ENCODE measurements at regions not wholly inside any gene's neighbourhood (a gene's known extent, or its start where the extent isn't known, plus 50 kb on each side); places are given as distances from the start of the nearest gene placed in this dataset.

DNA sequence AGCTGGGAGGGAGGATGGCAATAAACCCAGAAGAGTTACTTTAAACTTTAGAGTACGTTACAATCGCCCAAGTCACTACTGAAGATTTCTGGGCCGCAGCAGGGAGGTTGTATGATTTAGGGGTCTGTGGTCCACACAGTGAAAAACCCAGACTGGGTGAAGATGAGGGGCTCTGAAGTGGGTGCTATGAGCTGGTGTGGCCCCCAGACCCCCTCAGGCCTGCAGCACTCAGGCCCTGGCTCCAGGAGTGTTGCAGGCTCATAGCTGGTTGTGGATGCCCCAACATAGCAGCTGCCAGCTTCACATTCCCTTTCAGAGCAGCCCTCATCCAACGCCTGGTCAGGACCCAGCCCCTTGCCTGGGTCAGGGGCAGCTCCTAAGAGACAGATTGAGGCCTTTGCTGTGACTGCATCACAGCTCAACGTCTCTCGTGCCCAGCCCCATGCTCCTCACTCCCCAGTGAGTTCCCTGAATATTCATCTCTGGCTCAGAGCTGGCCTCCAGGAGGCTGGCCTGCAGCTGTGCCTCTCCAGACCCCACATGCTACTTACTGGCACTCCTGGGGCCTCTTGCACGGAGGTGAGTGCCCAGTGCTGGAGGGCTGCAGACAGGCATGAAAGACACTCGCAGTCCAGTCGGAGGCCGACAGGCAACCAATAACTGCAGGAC is 94.5 kb upstream of the MYCN start:
- DNase-seq = no peak

DNA sequence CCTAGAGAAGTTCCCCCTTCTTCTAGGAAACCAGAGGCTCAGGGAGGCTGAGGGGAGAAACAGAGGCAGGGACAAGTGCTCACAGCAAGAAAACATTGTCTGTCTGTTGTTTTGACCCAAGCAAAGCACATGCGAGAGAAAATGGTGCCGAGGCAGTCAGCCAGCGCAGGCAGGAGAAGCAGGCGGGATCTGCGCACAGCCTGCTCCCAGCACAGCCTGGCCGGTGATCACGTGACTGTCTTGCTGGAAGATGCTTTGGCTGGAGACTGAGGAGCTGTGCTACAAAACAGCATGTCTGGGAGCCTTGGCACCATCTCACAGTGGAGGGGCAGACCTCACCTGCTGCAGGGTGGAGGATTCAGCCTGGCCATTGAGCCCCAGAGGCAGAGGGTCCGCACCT is 93.7 kb upstream of the MYCN start:
- no peak for DNase-seq

DNA sequence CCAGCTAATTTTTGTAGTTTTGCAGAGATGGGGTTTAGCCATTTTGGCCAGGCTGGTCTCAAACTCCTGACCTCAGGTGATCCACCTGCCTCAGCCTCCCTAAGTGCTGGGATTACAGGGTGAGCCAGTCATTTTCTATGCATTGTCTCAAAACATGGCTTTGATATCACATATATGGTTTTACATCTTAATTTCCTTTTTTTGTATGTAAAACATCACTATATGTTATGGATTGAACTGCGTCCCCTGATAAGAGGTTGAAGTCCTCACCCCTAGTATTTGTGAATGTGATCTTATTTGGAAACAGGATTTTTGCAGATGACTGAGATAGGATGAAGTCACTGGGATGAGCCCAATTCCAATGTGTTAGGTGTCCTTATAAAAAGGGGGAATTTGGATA is 89.8 kb upstream of the MYCN start:
- no peak for DNase-seq

DNA sequence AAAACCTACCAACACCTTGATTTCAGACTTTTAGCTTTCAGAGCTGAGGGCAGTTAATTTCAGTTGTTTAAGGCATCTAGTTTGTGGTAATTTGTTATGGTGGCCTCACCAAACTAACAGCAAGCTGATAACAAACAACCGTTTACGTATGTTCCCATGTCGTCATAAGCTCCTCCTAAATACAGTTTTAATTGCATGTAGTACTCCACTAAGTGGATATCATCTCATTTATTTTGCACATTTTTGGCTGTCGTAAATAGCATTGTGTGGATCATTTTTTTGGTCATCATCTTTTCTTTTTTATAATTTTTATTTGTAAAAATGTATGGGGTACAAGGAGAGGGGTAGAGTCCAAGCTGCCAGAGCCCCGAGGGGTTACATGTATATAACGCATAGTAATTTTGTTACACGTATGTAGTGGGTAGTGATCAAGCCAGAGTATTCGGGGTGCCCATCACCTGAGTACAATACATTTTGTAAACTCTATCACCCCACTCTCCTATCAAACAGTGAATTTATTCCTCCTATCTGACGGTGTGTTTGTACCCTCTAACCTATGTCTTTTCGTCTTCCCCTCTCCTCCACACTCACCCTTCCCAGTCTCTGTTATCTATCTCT is 89.2 kb upstream of the MYCN start:
- DNase-seq = no peak

DNA sequence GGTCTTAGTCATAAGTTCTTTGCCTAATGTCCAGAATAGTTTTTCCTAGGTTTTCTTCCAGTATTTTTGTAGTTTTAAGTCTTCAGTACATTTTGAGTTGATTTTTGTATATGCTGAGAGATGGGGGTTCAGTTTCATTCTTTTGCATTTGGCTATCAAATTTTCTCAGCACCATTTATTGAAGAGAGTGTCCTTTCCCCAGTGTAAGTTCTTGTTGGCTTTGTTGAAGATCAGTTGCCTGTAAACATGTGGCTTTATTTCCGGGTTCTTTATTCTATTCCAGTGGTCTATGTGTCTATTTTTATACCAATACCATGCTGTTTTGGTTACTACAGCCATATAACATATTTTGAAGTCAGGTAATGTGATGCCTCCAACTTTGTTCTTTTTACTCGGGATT is 87.5 kb upstream of the MYCN start:
- no peak for DNase-seq

DNA sequence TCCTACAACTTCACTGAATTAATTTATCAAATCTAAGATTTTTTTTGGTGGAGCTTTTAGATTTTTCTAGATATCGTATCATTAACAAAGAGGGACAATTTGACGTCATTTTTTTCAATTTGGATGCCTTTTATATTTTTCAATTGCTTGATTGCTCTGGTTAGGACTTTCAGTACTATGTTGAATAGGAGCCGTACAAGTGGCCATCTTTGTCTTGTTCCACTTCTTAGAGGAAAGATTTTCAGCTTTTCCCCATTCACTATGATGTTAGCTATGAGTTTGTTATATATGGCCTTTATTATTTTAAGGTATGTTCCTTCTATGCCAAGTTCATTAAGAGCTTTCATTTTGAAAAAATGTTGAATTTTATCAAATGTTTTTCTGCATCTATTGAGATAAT is 86.4 kb upstream of the MYCN start:
- DNase-seq = no peak

DNA sequence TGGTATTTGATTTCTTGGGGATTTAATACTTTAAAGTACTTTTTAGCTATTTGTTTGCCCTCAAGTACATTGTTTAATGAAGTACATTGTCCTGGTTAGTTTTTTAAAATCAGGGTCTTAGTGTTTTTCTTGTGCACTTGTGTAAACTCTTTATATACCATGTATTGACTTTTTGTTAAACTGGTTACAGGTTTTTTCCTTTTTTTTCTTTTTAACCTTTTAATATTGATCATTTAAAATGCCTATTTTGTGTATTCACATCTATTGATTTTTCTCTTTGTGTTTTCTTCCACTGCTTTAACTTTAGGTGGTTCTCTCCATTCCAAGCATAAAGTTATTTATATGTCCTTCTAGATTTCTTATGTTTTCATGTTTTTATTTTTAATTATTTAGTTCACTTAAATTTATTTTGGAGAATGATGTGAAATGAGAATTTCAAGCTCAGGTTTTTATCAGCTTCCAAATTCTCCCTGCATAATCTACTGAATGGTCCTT is 84.5 kb upstream of the MYCN start:
- DNase-seq = no peak

DNA sequence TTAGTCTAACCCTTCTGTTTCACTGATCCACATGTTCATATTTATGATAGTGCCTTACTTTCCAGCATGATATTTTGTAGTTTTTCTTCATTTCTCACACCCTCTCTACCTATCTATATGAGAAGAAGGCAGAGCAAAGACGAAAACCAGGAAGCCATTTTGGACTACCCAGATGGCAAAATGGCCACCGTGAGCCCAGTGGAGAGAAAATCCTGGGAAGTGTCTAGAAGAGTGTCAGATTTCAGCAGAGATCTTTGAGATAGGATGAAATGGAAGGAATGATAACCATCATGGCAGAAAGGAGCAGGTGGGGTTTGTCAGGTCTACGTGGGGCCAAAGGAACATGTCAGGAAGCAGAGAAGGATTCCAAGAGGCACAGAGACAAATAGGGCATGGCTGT is 84.0 kb upstream of the MYCN start:
- no peak for DNase-seq

DNA sequence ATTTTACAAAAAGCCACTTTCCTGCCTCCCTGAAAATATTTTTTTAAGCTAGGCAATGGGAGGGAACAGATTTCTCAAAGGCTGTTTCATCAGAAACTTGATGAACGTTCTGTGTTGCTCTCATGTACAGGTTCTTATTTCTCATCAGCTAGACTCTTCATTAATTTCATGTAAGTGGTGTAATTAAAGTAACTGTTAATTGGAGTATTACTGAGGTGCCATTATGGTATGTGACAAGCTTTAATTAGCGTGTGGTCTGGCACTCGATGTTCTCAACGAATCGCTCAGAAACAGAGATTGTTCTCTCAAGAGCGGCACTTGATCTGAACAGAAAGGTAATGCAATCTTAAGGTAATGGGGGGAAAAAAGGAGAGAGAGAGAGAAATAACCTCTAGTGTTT is 81.9 kb upstream of the MYCN start:
- DNase-seq = no peak

DNA sequence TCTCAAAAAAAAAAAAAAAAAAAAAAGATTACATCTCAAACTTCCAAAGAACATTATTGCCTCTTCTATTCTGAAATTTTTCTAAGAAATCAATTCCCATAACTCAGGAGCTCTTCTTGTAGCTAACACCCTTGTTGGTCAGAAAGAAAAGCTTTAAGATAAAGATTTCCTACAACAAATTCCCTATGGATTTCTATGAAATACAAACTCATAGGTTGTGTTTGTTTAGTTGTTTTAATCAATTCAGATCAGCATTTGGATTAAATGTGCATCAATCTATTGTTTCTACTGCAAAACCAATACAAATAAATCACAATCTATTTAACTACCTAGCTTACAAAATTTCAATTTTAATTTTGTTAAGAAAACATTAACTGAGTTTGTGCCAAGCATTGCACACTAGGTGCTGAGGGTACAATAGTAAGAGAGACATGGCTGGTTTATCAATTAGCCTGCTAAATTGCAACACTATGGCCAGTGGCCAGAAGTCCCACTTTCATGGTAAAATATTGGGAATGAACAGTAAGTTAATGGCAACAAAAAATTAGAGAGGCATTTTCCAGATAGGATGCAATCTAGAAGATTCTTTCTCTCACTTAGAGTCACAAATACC is 80.2 kb upstream of the MYCN start:
- DNase-seq = no peak

DNA sequence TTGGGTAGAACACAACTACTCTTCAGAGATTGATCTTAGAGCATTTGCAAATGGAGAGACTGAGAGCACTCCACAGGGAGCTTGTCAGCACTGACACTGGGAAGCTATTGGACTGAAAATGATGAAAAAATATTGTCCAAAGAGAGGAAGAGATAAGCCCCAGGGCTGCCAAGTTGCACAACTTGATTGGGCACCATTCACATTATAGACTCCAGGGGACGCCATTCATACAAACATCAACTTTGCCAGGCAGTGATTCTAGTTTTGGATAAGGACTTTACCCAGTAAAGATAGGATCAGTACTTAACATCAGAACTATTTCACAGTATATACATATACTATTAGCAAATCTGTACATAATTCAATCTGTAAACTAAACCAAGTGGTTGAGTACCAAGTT is 79.6 kb upstream of the MYCN start:
- DNase-seq = no peak

DNA sequence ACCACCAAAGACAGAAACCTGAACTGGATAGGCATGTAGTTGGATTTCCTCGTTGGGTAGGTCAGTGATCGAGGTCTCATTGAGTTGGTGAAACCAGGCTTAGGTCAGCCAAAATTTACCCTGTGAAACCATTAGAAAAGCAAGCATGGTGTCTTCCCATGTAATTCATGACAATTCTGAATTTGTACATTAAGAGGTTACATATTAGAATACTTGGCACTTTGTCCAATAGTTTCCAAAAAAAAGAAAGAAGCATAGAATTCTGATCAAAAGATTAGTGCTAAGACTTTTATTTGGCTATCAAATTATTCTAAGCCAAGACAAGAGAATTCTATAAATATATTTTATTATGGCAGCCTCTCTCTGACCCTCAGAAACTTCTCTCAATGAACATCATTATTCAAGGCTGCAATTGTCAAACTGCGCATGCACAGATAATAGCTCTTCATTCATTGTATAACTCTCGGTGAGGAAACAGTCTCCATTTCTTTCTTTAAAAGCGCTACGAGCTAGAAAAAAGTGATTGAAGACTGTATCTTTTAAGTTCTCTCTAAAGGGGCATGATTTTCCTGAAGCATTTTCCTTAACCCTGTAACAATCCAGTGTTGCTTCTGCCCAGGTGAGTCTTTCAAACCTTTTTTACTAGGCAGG is 79.1 kb upstream of the MYCN start:
- no peak for DNase-seq

DNA sequence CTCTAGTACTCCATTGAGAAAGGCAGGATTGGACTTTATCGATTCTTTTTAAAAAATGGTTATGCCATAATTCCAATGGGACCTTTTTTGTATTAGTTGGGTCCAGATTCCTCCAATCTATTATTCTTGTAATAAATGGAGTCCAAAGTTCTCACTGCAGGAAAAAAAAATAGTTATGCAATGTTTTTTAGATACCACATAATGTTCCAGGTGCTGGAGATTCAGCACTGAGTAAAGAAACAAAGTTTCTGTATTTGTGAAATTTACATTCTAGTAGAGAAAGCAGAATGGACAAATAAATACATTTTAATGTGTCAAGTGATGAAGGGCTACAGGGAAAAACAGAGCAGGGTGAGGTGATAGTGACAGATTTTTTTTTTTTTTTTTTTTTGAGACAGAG is 78.5 kb upstream of the MYCN start:
- no peak for DNase-seq

DNA sequence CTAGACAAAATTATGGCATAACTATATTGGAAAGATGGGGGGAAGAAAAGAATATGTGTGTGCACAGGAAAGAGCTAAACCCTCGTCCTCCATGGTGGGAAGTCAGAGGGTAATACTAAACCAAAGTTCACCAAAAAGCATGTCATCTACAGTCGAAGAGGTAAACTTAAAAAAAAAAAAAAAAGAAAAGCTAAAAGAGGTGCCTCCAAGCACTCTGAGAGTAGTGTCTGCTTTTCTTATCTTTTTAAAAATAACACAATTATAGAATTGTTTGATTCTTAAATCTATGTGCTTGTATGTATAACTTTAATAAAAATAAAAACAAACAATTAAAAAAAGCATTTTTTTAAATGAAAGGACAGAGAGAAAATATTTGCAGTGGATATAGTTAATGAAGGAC is 77.3 kb upstream of the MYCN start:
- DNase-seq = no peak

DNA sequence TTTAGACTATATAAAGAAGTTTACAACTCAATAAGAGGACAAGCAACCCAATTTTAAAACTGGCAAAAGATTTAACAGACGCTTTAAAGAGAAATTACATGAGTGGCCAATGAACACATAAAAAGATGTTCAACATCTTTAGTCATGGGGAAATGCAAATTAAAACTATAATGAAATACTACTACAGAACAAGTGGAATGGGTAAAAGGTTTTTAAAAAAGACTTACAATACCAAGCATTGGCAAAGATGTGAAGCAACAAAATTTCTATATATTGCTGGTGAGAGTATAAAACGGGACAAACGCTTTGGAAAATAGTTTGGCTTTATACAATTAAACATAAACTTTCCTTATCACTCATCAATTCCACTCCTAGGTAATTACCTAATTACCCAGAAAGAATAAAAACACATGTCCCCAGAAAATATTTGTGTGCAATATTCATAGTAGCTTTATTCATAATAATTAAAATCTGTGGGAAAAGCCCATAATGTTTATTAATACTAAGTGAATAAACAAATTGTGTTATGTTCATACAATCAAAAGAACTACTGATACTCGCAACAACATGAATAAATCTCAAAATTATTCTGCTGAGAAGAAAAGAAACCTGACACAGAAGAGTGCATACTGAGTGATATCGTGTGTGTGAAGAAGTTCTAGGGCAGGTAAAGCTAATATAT is 76.7 kb upstream of the MYCN start:
- DNase-seq = no peak

DNA sequence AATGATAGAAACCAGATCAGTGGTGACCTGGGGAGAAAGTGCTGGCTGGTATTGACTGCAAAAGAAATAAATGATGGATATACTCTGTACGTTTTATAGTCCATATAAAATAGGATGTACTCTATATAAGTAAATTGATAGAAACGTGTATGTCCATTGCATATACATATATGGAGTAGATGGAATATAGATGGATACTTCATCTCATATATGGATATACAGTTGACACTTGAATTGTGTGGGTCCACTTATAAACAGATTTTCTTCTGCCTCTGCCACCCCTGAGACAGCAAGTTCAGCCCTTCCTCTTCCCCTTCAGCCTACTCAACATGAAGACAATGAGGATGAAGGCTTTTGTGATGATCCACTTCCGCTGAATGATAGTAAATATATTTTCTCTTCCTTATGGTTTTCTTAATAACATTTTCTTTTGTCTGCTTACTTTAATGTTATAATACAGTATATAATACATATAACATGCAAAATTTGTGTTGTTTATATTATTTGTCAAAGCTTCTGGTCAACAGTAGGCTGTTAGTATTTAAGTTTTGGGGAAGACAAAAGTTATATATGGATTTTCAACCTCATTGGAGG is 76.1 kb upstream of the MYCN start:
- DNase-seq = no peak

DNA sequence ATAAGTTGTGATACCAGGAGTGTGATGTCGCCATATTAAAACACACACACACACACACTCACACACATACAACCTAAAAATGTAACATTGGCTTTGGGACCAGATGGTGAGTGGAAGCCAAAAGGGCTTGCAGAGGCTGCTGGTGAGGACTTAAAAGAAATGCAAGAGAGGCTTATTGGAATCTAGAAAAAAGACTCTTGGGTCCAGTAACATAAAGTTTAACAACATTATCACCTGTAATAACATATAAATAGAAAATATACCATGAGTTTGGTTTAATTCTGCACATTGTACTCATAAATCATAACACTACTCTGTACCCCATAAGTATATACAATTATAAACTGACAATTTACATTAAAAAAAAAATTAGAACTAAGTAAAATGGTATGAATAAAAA is 74.4 kb upstream of the MYCN start:
- no peak for DNase-seq

DNA sequence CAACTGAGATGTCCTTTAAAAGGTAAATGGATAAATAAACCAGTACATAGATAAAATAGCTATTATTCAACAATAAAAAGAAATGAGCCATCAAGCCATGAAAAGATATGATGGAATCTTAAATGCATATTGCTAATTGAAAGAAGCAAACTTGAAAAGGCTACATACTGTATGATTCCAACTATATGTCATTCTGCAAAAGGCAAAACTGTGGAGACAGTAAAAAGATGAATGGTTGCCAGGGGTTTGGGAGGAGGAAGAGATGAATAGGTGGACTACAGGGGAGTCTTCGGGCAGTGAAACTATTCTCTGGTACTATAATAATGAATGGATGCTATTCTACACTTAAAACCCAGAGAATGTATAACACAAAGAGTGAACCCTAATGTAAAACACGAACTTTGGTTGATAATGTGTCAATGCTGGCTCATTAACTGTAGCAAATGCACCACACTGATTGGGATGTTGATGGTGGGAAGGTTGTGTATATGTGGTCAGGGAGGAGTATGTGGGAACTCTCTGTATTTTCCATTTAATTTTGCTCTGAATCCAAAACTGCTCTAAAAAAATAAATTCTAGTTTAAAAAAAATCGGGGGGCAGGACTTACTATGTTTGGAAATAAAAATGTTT is 73.7 kb upstream of the MYCN start:
- no peak for DNase-seq

DNA sequence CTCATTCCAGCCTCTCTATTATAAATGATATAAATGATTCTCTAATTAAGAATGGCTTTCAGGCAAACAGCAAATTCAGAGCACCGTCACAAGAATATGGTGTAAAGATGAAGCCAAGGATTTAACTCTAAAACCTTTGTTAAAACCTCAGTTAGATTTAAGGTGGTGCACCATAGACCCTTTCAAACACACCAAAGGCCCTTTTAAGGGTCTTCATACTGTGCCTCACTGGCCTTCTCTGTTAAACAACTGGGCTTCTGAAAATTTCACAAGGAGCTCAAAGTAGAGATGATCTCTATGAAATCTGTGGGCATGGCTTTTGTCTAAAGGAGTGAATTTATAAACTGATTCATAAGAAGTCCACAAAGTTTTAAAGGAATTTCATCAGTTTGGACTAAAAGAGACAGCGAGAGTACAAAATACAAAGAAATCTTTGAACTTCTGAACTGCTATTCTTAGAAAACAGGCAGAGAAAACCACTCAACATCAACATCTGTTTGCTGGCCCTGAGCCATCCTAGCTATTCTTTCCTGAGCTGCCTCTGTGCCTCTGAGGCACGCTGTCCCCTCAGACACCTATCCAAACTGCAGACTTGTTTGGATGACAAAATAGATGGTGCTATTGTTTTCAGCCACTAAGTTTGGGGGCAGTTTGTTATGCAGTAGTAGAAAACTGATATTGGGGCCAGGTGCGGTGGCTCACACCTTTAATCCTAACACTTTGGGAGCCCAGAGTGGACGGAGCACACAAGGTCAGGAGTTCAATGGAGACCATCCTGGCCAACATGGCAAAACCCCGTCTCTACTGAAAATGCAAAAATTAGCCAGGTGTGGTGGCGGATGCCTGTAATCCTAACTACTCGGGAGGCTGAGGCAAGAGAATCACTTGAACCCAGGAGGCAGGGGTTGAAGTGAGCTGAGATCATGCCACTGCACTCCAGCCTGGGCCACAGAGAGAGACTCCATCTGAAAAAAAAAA is 72.9 kb upstream of the MYCN start:
- DNase-seq = no peak

DNA sequence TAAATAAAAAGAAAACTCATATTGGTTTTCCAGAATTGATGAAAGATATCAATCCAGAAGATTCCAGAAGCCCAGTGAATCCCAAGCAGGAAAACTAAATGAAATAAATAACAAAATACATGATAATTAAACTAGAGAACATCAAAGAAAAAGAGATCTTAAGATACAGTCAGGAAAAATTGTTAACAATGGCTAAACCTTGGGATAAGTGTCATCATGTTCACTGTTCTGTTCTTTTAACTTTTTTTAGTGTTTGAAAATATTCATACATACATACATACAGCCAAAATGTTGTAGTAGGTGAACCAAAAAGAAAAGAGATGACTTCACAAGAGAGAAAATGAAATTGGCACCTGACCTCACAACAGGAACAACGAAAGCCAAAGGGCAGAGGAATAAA is 72.2 kb upstream of the MYCN start:
- no peak for DNase-seq

DNA sequence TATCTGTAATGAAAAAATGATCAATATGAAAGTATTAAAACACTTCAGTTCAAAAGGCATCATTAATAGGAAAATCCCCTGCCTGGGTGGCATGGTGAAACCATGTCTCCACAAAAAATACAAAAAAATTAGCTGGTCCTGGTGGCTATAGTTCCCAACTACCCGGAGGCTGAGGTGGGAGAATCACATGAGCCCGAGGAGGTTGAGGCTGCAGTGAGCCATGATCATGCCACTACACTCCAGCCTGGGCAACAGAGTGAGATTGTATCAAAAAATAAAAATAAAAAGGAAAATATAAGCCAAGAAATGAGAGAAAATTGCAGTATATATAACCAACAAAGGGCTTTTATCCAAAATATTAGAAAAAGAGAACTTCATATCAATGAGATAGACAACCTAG is 71.6 kb upstream of the MYCN start:
- DNase-seq = no peak

Data from stimulated activated CD4-positive, alpha-beta T cell treated with anti-CD3 and anti-CD28 coated beads, Interleukin-2, amount 100 ng/mL, for 24 hours (primary cell).